B cell (primary cell): ENCODE measurements at regions not wholly inside any gene's neighbourhood (a gene's known extent, or its start where the extent isn't known, plus 50 kb on each side); places are given as distances from the start of the nearest gene placed in this dataset.

Source experiments
- ATAC-seq: fragments of 200-7000 bp; cut with Tn5 transposase; one replicate; pipeline ENCODE4 v1.10.0; 2021; ENCODE audit warnings: low read depth, mild to moderate bottlenecking, moderate number of reproducible peaks, moderate library complexity
- CTCF ChIA-PET: fragments of 350-600 bp; sonication (Branson Sonifier 250); formaldehyde crosslinking; loops from one replicate; lab custom pipeline; 2021; ENCODE audit warnings: antibody characterized with exemption, inconsistent platforms; lab: Charles Lee
- POLR2A ChIA-PET: fragments of 350-600 bp; sonication (Branson Sonifier 250); formaldehyde crosslinking; loops from one replicate; lab custom pipeline; 2021; ENCODE audit warnings: antibody characterized with exemption; lab: Charles Lee
- DNase-seq: peaks from one replicate; pipeline ENCODE4 v3.0.0; 2013
- H2AFZ ChIP-seq: 2 replicates; pipeline ENCODE4 v1.6.1; 2012; ENCODE audit warnings: mild to moderate bottlenecking, low read depth, low read length; ENCODE audit not compliant: insufficient read depth, poor library complexity, severe bottlenecking
- H3K27ac ChIP-seq, 2 donors: 1 replicate in 1 of 2; 2 replicates in 1 of 2; pipeline ENCODE4 v1.5.1; 2012 to 2013; ENCODE audit warnings: low read length in 2 of 2, mild to moderate bottlenecking in 2 of 2, moderate library complexity in 1 of 2
- H3K27me3 ChIP-seq, 4 experiments: fragments of 200-600 bp in 1 of 4; sonication (generic) in 1 of 4; replicated peaks in 1 of 4; 1 replicate in 2 of 4; 2 replicates in 2 of 4; pipeline versions ENCODE4 v1.6.1 to v1.7.0; 2013 to 2016; ENCODE audit warnings: low read length in 3 of 4, mild to moderate bottlenecking in 2 of 4, mixed read lengths in 1 of 4, moderate library complexity in 1 of 4; ENCODE audit not compliant: insufficient read depth in 4 of 4, control insufficient read depth in 3 of 4; ENCODE audit errors: control extremely low read depth in 1 of 4
- H3K36me3 ChIP-seq, 2 experiments: replicated peaks in 1 of 2; 1 replicate in 1 of 2; 2 replicates in 1 of 2; pipeline versions ENCODE4 v1.6.1 to v1.7.1; 2013; ENCODE audit warnings: low read length in 1 of 2; ENCODE audit not compliant: insufficient read depth in 2 of 2, control insufficient read depth in 1 of 2; ENCODE audit errors: control extremely low read depth in 1 of 2, extremely low read depth in 1 of 2
- H3K4me1 ChIP-seq, 2 donors: fragments of 200-600 bp in 1 of 2; sonication (generic) in 1 of 2; 1 replicate in 1 of 2; 2 replicates in 1 of 2; pipeline versions ENCODE4 v1.5.1 to v1.6.1; 2013 to 2017; ENCODE audit warnings: low read length in 2 of 2; ENCODE audit not compliant: control insufficient read depth in 2 of 2, insufficient read depth in 2 of 2
- H3K4me2 ChIP-seq: replicated peaks from 2 replicates; pipeline ENCODE3; 2012; ENCODE audit warnings: mild to moderate bottlenecking, low read depth, low read length; ENCODE audit not compliant: poor library complexity, severe bottlenecking
- H3K4me3 ChIP-seq, 5 experiments: fragments of 200-600 bp in 1 of 5; sonication (generic) in 1 of 5; 1 replicate in 3 of 5; 2 replicates in 2 of 5; pipeline versions ENCODE4 v1.5.1 to v1.7.0; 2011 to 2016; ENCODE audit warnings: low read length in 4 of 5, mild to moderate bottlenecking in 4 of 5, low read depth in 2 of 5, control low read depth in 1 of 5, moderate library complexity in 1 of 5; ENCODE audit not compliant: insufficient read depth in 1 of 5; ENCODE audit errors: control extremely low read depth in 1 of 5, extremely low read depth in 1 of 5
- H3K79me2 ChIP-seq: fragments of 200-600 bp; sonication (generic); one replicate; pipeline ENCODE4 v1.6.0; 2016; ENCODE audit warnings: low read length; ENCODE audit not compliant: control insufficient read depth, insufficient read depth
- H3K9ac ChIP-seq: fragments of 200-600 bp; sonication (generic); 2 replicates; pipeline ENCODE4 v1.6.1; 2017; ENCODE audit warnings: mild to moderate bottlenecking, low read length, moderate library complexity
- H3K9me3 ChIP-seq, 3 donors: one replicate each; pipeline versions ENCODE4 v1.6.1 to v1.7.1; 2013; ENCODE audit warnings: low read length in 2 of 3; ENCODE audit not compliant: control insufficient read depth in 2 of 3, insufficient read depth in 1 of 3; ENCODE audit errors: control extremely low read depth in 1 of 3
- H4K20me1 ChIP-seq: 2 replicates; pipeline ENCODE4 v1.6.0; 2012; ENCODE audit warnings: mild to moderate bottlenecking, low read length; ENCODE audit not compliant: insufficient read depth, control insufficient read depth, poor library complexity, severe bottlenecking
- H3K27ac Mint-ChIP-seq: one replicate; pipeline ENCODE4 v1.8.0; 2021; ENCODE audit warnings: mixed read lengths
- H3K27me3 Mint-ChIP-seq: one replicate; pipeline ENCODE4 v1.8.0; 2021; ENCODE audit warnings: mixed read lengths
- H3K4me1 Mint-ChIP-seq: one replicate; pipeline ENCODE4 v1.8.0; 2021; ENCODE audit warnings: mixed read lengths
- H3K4me3 Mint-ChIP-seq: one replicate; pipeline ENCODE4 v1.8.0; 2021; ENCODE audit warnings: mixed read lengths
- H3K9me3 Mint-ChIP-seq: one replicate; pipeline ENCODE4 v1.8.0; 2022; ENCODE audit warnings: mixed read lengths; ENCODE audit not compliant: insufficient read depth
- CTCF ChIP-seq: fragments of 200-600 bp; IDR thresholded peaks from one replicate; pipeline ENCODE4 v1.8.0; 2022; ENCODE audit warnings: antibody characterized with exemption, mild to moderate bottlenecking
- EZH2 ChIP-seq: IDR thresholded peaks from 2 replicates; pipeline ENCODE4 v1.6.1; 2012; ENCODE audit warnings: borderline replicate concordance, low read depth, mild to moderate bottlenecking, moderate library complexity, low read length; ENCODE audit not compliant: insufficient read depth, poor library complexity, severe bottlenecking
- WGBS: methylation state at CpG from one replicate; pipeline ENCODE4 v1.1.5; 2013; ENCODE audit warnings: missing lambda C conversion rate; ENCODE audit not compliant: insufficient coverage; 5-methylcytosine and 5-hydroxymethylcytosine counted together
- intact Hi-C: fragments of 100-400 bp; cut with micrococcal nuclease; formaldehyde crosslinking; loops from one replicate; pipeline ENCODE4 v1.10.0; 2022

GRCh38 chr1:90277270-90277669, 282.4 kb downstream of the ZNF326 start:
- no peak overlapping the region for H3K27ac Mint-ChIP-seq
- no peaks in the 10 kb centered on the region for H3K9me3 Mint-ChIP-seq
- no peak overlapping the region for H3K27ac ChIP-seq
- no peaks in the 10 kb centered on the region for H3K36me3 ChIP-seq
- H2AFZ ChIP-seq: no peak overlapping the region
- no peak overlapping the region for H3K4me3 ChIP-seq
- intact Hi-C loops: no loop called here
- no peaks in the 10 kb centered on the region for H4K20me1 ChIP-seq
- H3K4me1 ChIP-seq: no peaks in the 10 kb centered on the region
- no peaks in the 10 kb centered on the region for H3K79me2 ChIP-seq
- no peak overlapping the region for H3K4me3 Mint-ChIP-seq
- ATAC-seq: no peak
- H3K4me2 ChIP-seq: no peak overlapping the region
- DNase-seq: no peak
- no peaks in the 10 kb centered on the region for H3K27me3 ChIP-seq
- H3K27me3 Mint-ChIP-seq: no peaks in the 10 kb centered on the region
- no peaks in the 10 kb centered on the region for H3K4me1 Mint-ChIP-seq
- ChIA-PET POLR2A (no interaction called here), CTCF (no interaction called here)
- no peak overlapping the region for H3K9ac ChIP-seq
- TF ChIP-seq CTCF: no peak
- TF ChIP-seq EZH2: no peak
- H3K9me3 ChIP-seq: no peaks in the 10 kb centered on the region

DNA sequence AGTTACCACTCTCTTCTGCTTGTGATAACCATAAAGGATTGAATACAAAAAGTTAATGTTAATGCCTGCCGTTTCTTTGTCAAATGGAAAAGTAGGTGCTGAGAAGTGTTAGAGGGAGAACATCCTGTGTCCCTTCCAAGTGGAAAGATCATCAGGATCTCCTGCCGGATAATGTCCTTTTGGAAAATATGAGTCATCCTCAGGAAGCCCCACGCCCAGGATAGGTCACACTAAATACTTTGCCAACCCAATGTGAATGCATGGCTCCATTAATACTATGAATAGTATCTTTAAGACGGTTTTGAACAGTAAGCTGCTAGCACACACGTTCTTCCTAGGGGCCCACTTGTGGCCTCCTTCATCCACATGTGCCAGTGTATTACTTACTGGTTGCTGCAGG, 279.5 kb downstream of the ZNF326 start:
- Histone ChIP-seq H3K36me3 (no peaks in the 10 kb centered on the region), H2AFZ (no peak overlapping the region), H3K4me3 (no peak overlapping the region), H3K27ac (no peak overlapping the region), H3K4me2 (no peak overlapping the region), H3K79me2 (no peaks in the 10 kb centered on the region), H3K4me1 (no peaks in the 10 kb centered on the region), H3K27me3 (no peaks in the 10 kb centered on the region), H4K20me1 (no peaks in the 10 kb centered on the region), H3K9me3 (no peaks in the 10 kb centered on the region), H3K9ac (no peak overlapping the region)
- no peak overlapping the region for H3K27ac Mint-ChIP-seq
- TF ChIP-seq CTCF (no peak), EZH2 (no peak)
- H3K4me3 Mint-ChIP-seq: no peak overlapping the region
- DNase-seq: no peak
- intact Hi-C loops: no loop called here
- ATAC-seq: no peak
- 86% methylated on average over 4 of the region's 5 CpGs for WGBS
- ChIA-PET CTCF (no interaction called here), POLR2A (no interaction called here)
- H3K27me3 Mint-ChIP-seq: no peaks in the 10 kb centered on the region
- no peaks in the 10 kb centered on the region for H3K4me1 Mint-ChIP-seq
- no peaks in the 10 kb centered on the region for H3K9me3 Mint-ChIP-seq
